ENCODE measurements at regions not wholly inside any gene's neighbourhood (a gene's known extent, or its start where the extent isn't known, plus 50 kb on each side); places are given as distances from the start of the nearest gene placed in this dataset.

DNA sequence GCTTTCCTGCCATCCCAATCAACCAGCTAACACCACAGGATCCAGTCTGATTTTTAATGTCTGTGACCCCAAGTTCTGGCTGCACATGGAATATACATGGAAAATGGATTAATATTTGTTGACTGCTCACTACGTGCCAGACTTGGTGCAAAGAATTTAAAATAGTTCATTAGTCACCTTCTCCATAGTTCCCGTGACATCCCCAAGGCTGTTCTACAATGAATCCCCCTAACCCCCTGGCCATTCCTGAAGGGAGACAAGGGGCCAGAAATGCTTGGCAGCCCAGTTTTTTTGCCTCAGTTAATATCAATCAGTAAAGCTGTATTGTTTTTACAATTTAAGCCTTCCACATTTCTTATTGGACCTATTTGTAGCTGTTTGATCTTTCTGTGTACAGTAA lies 71.0 kb upstream of the ST3GAL5 start:
- no peaks in the 10 kb centered on the region for H3K4me1 ChIP-seq (ENCODE audit: control insufficient read depth in 2 of 2, insufficient read depth in 2 of 2, low read length in 2 of 2)
- Mint-ChIP-seq H3K4me1 (peaks cover 0 to 24% (median 0%) of the 10 kb centered on the region in 7 donors), H3K27me3 (peaks cover 0 to 4% (median 0%) of the 10 kb centered on the region in 5 donors), H3K27ac (no peak overlapping the region), H3K36me3 (peaks cover 0 to 11% (median under 1%) of the 10 kb centered on the region in 5 donors), H3K4me3 (no peak overlapping the region), H3K9me3 (peaks cover 0 to 8% (median under 1%) of the 10 kb centered on the region in 11 donors)
- no peak overlapping the region for H3K27ac ChIP-seq (ENCODE audit: low read depth, low read length)
- H3K4me3 ChIP-seq (ENCODE audit: low read length), result no peak overlapping the region
- peaks cover 0 to 8% (median 0%) of the 10 kb centered on the region in 3 experiments for H3K9me3 ChIP-seq (ENCODE audit: control insufficient read depth in 2 of 3, low read length in 3 of 3)
- ChIA-PET CTCF (interaction anchor here (0.6 kb wide), 1 partner anchor 71 kb away, joined by 3 read pairs; the partner anchor contains the start of gene ST3GAL5), POLR2A (no interaction called here)
- DNase-seq (no peak), ATAC-seq (no peak)
- H3K36me3 ChIP-seq (ENCODE audit: control insufficient read depth in 2 of 3, insufficient read depth in 3 of 3, low read length in 3 of 3), result no peaks in the 10 kb centered on the region
- intact Hi-C loops (cut with micrococcal nuclease), result no loop called here
- no peaks in the 10 kb centered on the region for H3K27me3 ChIP-seq (ENCODE audit: control insufficient read depth in 2 of 2, insufficient read depth in 2 of 2, low read length in 2 of 2)

DNA sequence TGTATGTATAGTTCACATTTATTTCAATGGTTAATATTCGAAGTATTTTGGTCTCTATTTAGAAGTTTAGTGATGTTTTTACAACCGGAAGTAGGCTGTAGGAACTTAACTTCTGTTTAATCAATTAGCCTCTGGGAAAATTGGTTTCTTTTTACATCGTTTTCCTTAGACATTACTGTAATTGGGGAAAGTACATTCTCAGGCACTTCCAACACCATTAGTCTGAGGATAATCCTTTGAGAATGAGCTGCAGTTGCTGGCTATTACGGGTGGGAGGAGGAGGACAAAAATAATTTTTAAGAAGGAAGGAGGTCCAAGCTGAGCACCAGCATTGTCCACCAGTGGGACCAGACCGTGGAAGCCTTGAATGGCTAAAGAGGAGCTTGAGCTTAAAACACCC lies 70.4 kb upstream of the ST3GAL5 start:
- no peaks in the 10 kb centered on the region for H3K27me3 ChIP-seq (ENCODE audit: control insufficient read depth in 2 of 2, insufficient read depth in 2 of 2, low read length in 2 of 2)
- peaks cover 0 to 8% (median 0%) of the 10 kb centered on the region in 3 experiments for H3K9me3 ChIP-seq (ENCODE audit: control insufficient read depth in 2 of 3, low read length in 3 of 3)
- Mint-ChIP-seq H3K36me3 (peaks cover 0 to 10% (median 0%) of the 10 kb centered on the region in 5 donors), H3K4me3 (no peak overlapping the region), H3K9me3 (peaks cover 0 to 8% (median 0%) of the 10 kb centered on the region in 11 donors), H3K27me3 (peaks cover 0 to 4% (median 0%) of the 10 kb centered on the region in 5 donors), H3K27ac (no peak overlapping the region), H3K4me1 (peaks cover 0 to 24% (median 0%) of the 10 kb centered on the region in 7 donors)
- ChIA-PET POLR2A (interaction anchor here (0.8 kb wide), 1 partner anchor 522 kb away, joined by 3 read pairs; no protein-coding TSS in a partner anchor), CTCF (no interaction called here)
- no peak for DNase-seq
- ATAC-seq, result no peak
- intact Hi-C loops (cut with micrococcal nuclease), result no loop called here
- H3K36me3 ChIP-seq (ENCODE audit: control insufficient read depth in 2 of 3, insufficient read depth in 3 of 3, low read length in 3 of 3), result no peaks in the 10 kb centered on the region
- no peak overlapping the region for H3K27ac ChIP-seq (ENCODE audit: low read depth, low read length)
- H3K4me3 ChIP-seq (ENCODE audit: low read length), result no peak overlapping the region
- H3K4me1 ChIP-seq (ENCODE audit: control insufficient read depth in 2 of 2, insufficient read depth in 2 of 2, low read length in 2 of 2), result no peaks in the 10 kb centered on the region

DNA sequence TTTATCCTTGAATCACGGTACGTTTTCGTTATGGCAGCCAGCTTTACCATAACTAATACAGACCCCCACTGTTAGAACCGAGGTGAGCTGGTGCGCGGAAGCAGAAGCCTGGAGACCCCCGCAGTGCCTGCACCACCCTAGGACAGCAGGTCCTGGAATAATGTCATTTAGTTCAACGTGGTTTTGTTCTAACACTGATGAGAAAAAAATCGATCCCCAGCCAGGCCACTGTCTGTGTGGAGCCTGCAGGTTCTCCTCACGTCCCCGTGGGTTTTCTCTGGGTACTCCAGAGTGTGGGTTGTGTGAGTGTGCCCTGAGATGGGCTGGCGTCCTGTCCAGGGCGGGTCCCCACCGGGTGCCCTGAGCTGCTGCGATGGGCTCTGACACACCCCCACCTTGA lies 69.9 kb upstream of the ST3GAL5 start:
- Histone ChIP-seq H3K4me3 (ENCODE audit: low read length) (no peak overlapping the region), H3K27me3 (ENCODE audit: control insufficient read depth in 2 of 2, insufficient read depth in 2 of 2, low read length in 2 of 2) (no peaks in the 10 kb centered on the region), H3K4me1 (ENCODE audit: control insufficient read depth in 2 of 2, insufficient read depth in 2 of 2, low read length in 2 of 2) (no peaks in the 10 kb centered on the region), H3K9me3 (ENCODE audit: control insufficient read depth in 2 of 3, low read length in 3 of 3) (peaks cover 0 to 8% (median 0%) of the 10 kb centered on the region in 3 experiments), H3K27ac (ENCODE audit: low read depth, low read length) (no peak overlapping the region), H3K36me3 (ENCODE audit: control insufficient read depth in 2 of 3, insufficient read depth in 3 of 3, low read length in 3 of 3) (no peaks in the 10 kb centered on the region)
- Mint-ChIP-seq H3K27ac (no peak overlapping the region), H3K9me3 (peaks cover 0 to 7% (median 0%) of the 10 kb centered on the region in 11 donors), H3K36me3 (peaks cover 0 to 10% (median 0%) of the 10 kb centered on the region in 5 donors), H3K4me1 (peaks cover 0 to 21% (median 0%) of the 10 kb centered on the region in 7 donors), H3K4me3 (no peak overlapping the region), H3K27me3 (peaks cover 0 to 4% (median 0%) of the 10 kb centered on the region in 5 donors)
- ChIA-PET POLR2A (interaction anchor here (0.8 kb wide), 1 partner anchor 521 kb away, joined by 3 read pairs; no protein-coding TSS in a partner anchor), CTCF (no interaction called here)
- intact Hi-C loops (cut with micrococcal nuclease), result no loop called here
- DNase-seq, result no peak
- ATAC-seq, result no peak

DNA sequence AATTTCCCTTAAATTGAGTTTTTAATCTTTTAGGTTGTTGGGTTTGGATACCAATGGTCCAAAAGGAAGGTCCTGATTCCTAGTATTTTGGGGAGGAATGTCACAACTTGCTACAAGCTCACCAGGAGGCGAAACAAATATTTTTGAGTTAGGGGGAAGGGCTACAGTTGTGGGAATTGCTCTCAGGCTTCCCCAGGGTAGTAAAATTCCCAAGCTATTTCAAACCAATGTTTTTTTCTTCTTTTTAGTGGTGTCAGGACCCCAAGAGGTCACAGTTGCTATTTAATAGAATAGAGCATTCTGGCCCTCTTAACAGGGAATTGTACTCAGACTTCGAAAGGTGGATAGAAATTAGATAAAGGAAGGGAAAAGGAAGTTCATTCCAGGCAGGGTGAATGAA lies 68.5 kb upstream of the ST3GAL5 start:
- DNase-seq, result no peak
- Mint-ChIP-seq H3K27me3 (no peaks in the 10 kb centered on the region), H3K4me1 (peaks cover 0 to 17% (median 5%) of the 10 kb centered on the region in 7 donors), H3K9me3 (peaks cover 0 to 2% (median 0%) of the 10 kb centered on the region in 11 donors), H3K27ac (no peak overlapping the region), H3K4me3 (no peak overlapping the region), H3K36me3 (peaks cover 0 to 3% (median 0%) of the 10 kb centered on the region in 5 donors)
- intact Hi-C loops (cut with micrococcal nuclease), result no loop called here
- H3K9me3 ChIP-seq (ENCODE audit: control insufficient read depth in 2 of 3, low read length in 3 of 3), result peaks cover 0 to 8% (median 0%) of the 10 kb centered on the region in 3 experiments
- ChIA-PET POLR2A (no interaction called here), CTCF (no interaction called here)
- no peak overlapping the region for H3K27ac ChIP-seq (ENCODE audit: low read depth, low read length)
- no peak for ATAC-seq
- no peak overlapping the region for H3K4me3 ChIP-seq (ENCODE audit: low read length)
- no peaks in the 10 kb centered on the region for H3K27me3 ChIP-seq (ENCODE audit: control insufficient read depth in 2 of 2, insufficient read depth in 2 of 2, low read length in 2 of 2)
- H3K36me3 ChIP-seq (ENCODE audit: control insufficient read depth in 2 of 3, insufficient read depth in 3 of 3, low read length in 3 of 3), result no peaks in the 10 kb centered on the region
- H3K4me1 ChIP-seq (ENCODE audit: control insufficient read depth in 2 of 2, insufficient read depth in 2 of 2, low read length in 2 of 2), result no peaks in the 10 kb centered on the region

DNA sequence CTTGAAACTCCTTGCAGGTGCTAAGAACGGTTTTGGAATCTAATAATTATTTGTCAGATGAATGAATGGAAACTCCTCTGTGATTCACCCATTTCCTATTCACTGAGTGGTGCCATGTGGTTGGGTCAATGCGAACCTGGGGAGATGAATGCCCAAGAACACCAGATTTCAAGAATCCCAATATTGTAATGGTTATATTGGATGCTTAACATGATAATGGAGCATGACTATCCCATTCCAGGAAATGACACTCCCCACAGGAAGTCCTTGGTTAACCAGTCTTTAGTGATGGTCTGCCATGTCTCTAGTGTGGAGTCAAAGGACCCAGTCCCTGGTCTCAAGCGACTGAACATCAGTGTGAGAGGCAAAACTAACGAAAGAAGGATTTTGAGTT lies 67.9 kb upstream of the ST3GAL5 start:
- Mint-ChIP-seq H3K27ac (no peak overlapping the region), H3K4me3 (no peak overlapping the region), H3K4me1 (peaks cover 0 to 18% (median 5%) of the 10 kb centered on the region in 7 donors), H3K27me3 (no peaks in the 10 kb centered on the region), H3K36me3 (peaks cover 0 to 1% (median 0%) of the 10 kb centered on the region in 5 donors), H3K9me3 (no peaks in the 10 kb centered on the region)
- ATAC-seq, result no peak
- Histone ChIP-seq H3K27ac (ENCODE audit: low read depth, low read length) (no peak overlapping the region), H3K4me3 (ENCODE audit: low read length) (no peak overlapping the region), H3K9me3 (ENCODE audit: control insufficient read depth in 2 of 3, low read length in 3 of 3) (peaks cover 0 to 8% (median 0%) of the 10 kb centered on the region in 3 experiments), H3K4me1 (ENCODE audit: control insufficient read depth in 2 of 2, insufficient read depth in 2 of 2, low read length in 2 of 2) (no peaks in the 10 kb centered on the region), H3K36me3 (ENCODE audit: control insufficient read depth in 2 of 3, insufficient read depth in 3 of 3, low read length in 3 of 3) (no peaks in the 10 kb centered on the region), H3K27me3 (ENCODE audit: control insufficient read depth in 2 of 2, insufficient read depth in 2 of 2, low read length in 2 of 2) (no peaks in the 10 kb centered on the region)
- no peak for DNase-seq
- ChIA-PET CTCF (no interaction called here), POLR2A (no interaction called here)
- intact Hi-C loops (cut with micrococcal nuclease), result no loop called here

DNA sequence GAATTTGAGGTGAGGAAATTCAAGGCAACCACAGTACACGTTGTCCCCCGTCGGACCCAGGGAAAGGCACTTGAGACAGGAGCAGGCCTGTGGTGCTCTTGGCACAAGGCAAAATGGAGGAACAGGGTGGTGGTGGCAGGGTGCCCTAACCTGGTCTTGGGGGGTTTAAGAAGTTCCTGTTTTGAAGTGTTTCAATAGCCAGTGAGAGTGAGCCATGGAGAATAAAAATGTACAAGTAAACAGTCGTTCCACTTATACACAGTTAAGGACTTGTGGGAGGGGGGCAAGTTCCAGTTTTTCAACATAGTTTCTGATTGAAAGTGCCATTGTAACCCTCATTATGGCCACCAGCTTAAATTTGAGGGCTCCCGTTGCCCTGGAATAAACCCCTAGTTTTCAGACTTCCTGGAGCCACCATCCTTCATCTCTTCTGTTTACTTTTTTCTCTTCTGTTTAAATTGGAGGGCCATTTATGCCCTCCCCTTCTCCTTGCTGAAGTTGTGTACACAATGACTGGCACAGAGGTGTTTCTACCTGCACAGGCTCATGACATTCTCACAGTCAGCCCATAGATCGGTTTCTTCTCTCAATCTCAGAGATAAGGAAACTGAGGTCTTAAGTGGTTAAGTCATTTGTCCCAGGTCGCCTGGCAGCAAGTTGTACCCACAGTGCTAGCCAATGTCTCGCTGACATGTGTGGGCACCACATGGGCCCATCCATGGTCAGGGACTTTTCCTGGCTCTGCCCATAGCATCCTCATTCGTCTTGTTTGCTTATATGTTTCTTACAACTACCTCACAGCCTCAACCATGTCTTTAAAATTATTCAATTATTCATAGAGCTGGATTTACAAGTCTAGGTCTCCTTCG lies 66.0 kb upstream of the ST3GAL5 start:
- ChIA-PET POLR2A (no interaction called here), CTCF (no interaction called here)
- H3K36me3 ChIP-seq (ENCODE audit: control insufficient read depth in 2 of 3, insufficient read depth in 3 of 3, low read length in 3 of 3), result no peaks in the 10 kb centered on the region
- no peaks in the 10 kb centered on the region for H3K27me3 Mint-ChIP-seq
- intact Hi-C loops (cut with micrococcal nuclease), result no loop called here
- DNase-seq, result no peak
- H3K4me1 ChIP-seq (ENCODE audit: control insufficient read depth in 2 of 2, insufficient read depth in 2 of 2, low read length in 2 of 2), result no peaks in the 10 kb centered on the region
- H3K27ac Mint-ChIP-seq, result peak overlapping the region in 1 of 9 donors; percentile 47
- peaks cover 0 to under 1% (median 0%) of the 10 kb centered on the region in 11 donors for H3K9me3 Mint-ChIP-seq
- no peaks in the 10 kb centered on the region for H3K9me3 ChIP-seq (ENCODE audit: control insufficient read depth in 2 of 3, low read length in 3 of 3)
- no peaks in the 10 kb centered on the region for H3K27me3 ChIP-seq (ENCODE audit: control insufficient read depth in 2 of 2, insufficient read depth in 2 of 2, low read length in 2 of 2)
- H3K4me1 Mint-ChIP-seq, result peaks cover 0 to 18% (median 5%) of the 10 kb centered on the region in 7 donors
- no peak overlapping the region for H3K4me3 Mint-ChIP-seq
- H3K27ac ChIP-seq (ENCODE audit: low read depth, low read length), result no peak overlapping the region
- peaks cover 0 to 1% (median 0%) of the 10 kb centered on the region in 5 donors for H3K36me3 Mint-ChIP-seq
- no peak for ATAC-seq
- H3K4me3 ChIP-seq (ENCODE audit: low read length), result no peak overlapping the region

All from naive thymus-derived CD4-positive, alpha-beta T cell (primary cell).